GM18519 (cell line): ENCODE measurements at regions not wholly inside any gene's neighbourhood (a gene's known extent, or its start where the extent isn't known, plus 50 kb on each side); places are given as distances from the start of the nearest gene placed in this dataset.

ENCODE experiments used
- ATAC-seq: cut with Tn5 transposase; IDR thresholded peaks from one replicate; pipeline ENCODE4 v1.9.1; 2021; ENCODE audit warnings: mild to moderate bottlenecking, moderate library complexity; ENCODE audit not compliant: unreplicated experiment, low FRiP score

GRCh38 chr6:28764014-28764723, 159.6 kb downstream of the TRIM27 start:
- no peak for ATAC-seq

GRCh38 chr6:28764761-28765282, 159.0 kb downstream of the TRIM27 start:
- ATAC-seq = no peak

- no peak for ATAC-seq
Measured at GRCh38 chr6:28765978-28766351, 157.8 kb downstream of the TRIM27 start.

GRCh38 chr6:28766426-28766825, 157.4 kb downstream of the TRIM27 start:
- ATAC-seq = no peak

GRCh38 chr6:28767133-28767532, 156.7 kb downstream of the TRIM27 start:
- ATAC-seq = no peak

- no peak for ATAC-seq
Measured at GRCh38 chr6:28767691-28768090, 156.1 kb downstream of the TRIM27 start.

- no peak for ATAC-seq
Measured at GRCh38 chr6:28768187-28768913, 155.4 kb downstream of the TRIM27 start.

GRCh38 chr6:28769626-28770402, 154.0 kb downstream of the TRIM27 start:
- ATAC-seq = no peak

GRCh38 chr6:28770732-28771131, 153.1 kb downstream of the TRIM27 start:
- no peak for ATAC-seq

GRCh38 chr6:28771401-28772267, 152.2 kb downstream of the TRIM27 start:
- ATAC-seq = no peak

- no peak for ATAC-seq
Measured at GRCh38 chr6:28772480-28773381, 151.1 kb downstream of the TRIM27 start.

GRCh38 chr6:28774292-28775051, 149.3 kb downstream of the TRIM27 start:
- ATAC-seq = no peak

- ATAC-seq = no peak
Measured at GRCh38 chr6:28775052-28775376, 148.8 kb downstream of the TRIM27 start.

- ATAC-seq = no peak
Measured at GRCh38 chr6:28775405-28776129, 148.2 kb downstream of the TRIM27 start.

- ATAC-seq = no peak
Measured at GRCh38 chr6:28776269-28777146, 147.3 kb downstream of the TRIM27 start.

- no peak for ATAC-seq
Measured at GRCh38 chr6:28777147-28777461, 146.7 kb downstream of the TRIM27 start.

GRCh38 chr6:28782113-28782673, 141.6 kb downstream of the TRIM27 start:
- ATAC-seq = no peak
